ENCODE measurements at regions not wholly inside any gene's neighbourhood (a gene's known extent, or its start where the extent isn't known, plus 50 kb on each side); places are given as distances from the start of the nearest gene placed in this dataset.

GRCh38 chr11:45371251-45372115, 85.3 kb upstream of the SYT13 start:
- H3K79me2 ChIP-seq (ENCODE audit: insufficient read depth, low read length), result no peaks in the 10 kb centered on the region
- peaks cover 0 to 43% of the 10 kb centered on the region in 2 donors for H3K27me3 ChIP-seq (ENCODE audit: control insufficient read depth in 2 of 2, insufficient read depth in 2 of 2, low read length in 2 of 2)
- intact Hi-C loops (cut with micrococcal nuclease), result loop anchor here in 1 of 2 donors (2.0 kb wide), 1 partner anchor 283 kb away; no protein-coding TSS in a partner anchor
- DNase-seq, result peak; percentile 17 to 41 (median 26)
- peak overlapping the region; percentile 12 for H3K4me2 ChIP-seq (replicated peaks; ENCODE audit: extremely low read depth, low read length, poor library complexity, severe bottlenecking)
- peak; percentile 82 for TF ChIP-seq CTCF (IDR thresholded peaks at IDR 0.05)
- H3K36me3 Mint-ChIP-seq, result no peaks in the 10 kb centered on the region
- no peaks in the 10 kb centered on the region for H3K4me1 ChIP-seq (ENCODE audit: control insufficient read depth in 1 of 2, insufficient read depth in 2 of 2, low read length in 2 of 2)
- H3K9ac ChIP-seq (ENCODE audit: insufficient read depth, low read length, poor library complexity, severe bottlenecking), result no peak overlapping the region
- H3K9me3 ChIP-seq (replicated peaks in 1 of 2; ENCODE audit: control insufficient read depth in 1 of 2, insufficient read depth in 1 of 2, low read length in 2 of 2), result no peaks in the 10 kb centered on the region
- no peak overlapping the region for H3K27ac Mint-ChIP-seq
- H3K9me3 Mint-ChIP-seq, result no peaks in the 10 kb centered on the region
- H3K4me3 ChIP-seq (replicated peaks in 1 of 3; ENCODE audit: low read depth in 2 of 3, low read length in 3 of 3), result no peak overlapping the region
- peaks cover 38 to 66% (median 46%) of the 10 kb centered on the region in 3 donors for H3K27me3 Mint-ChIP-seq (ENCODE audit: low read depth in 3 of 3)
- H4K20me1 ChIP-seq (ENCODE audit: insufficient read depth, low read length), result no peaks in the 10 kb centered on the region
- no peak overlapping the region for H3K27ac ChIP-seq (ENCODE audit: low read depth in 1 of 2, low read length in 2 of 2)
- no peaks in the 10 kb centered on the region for H3K36me3 ChIP-seq (replicated peaks in 1 of 2; ENCODE audit: control insufficient read depth in 1 of 2, insufficient read depth in 2 of 2, low read length in 2 of 2)
- peak overlapping the region in 1 of 2 donors; percentile 52 for H3K4me3 Mint-ChIP-seq
- peaks cover 9% of the 10 kb centered on the region for H3K4me1 Mint-ChIP-seq
- peak overlapping the region; percentile 19 for H2AFZ ChIP-seq (ENCODE audit: insufficient read depth, low read depth, low read length, poor library complexity, severe bottlenecking)
- WGBS (ENCODE audit: insufficient coverage), result 4% methylated on average over 19 of the region's 31 CpGs

- 82% methylated on average over 3 of the region's 8 CpGs for WGBS (ENCODE audit: insufficient coverage)
- intact Hi-C loops (cut with micrococcal nuclease), result no loop called here
- Mint-ChIP-seq H3K9me3 (no peaks in the 10 kb centered on the region), H3K4me3 (no peak overlapping the region), H3K36me3 (no peaks in the 10 kb centered on the region), H3K27me3 (ENCODE audit: low read depth in 3 of 3) (peaks cover 39 to 47% (median 40%) of the 10 kb centered on the region in 3 donors), H3K4me1 (peaks cover 6% of the 10 kb centered on the region), H3K27ac (no peak overlapping the region)
- Histone ChIP-seq H3K27me3 (ENCODE audit: control insufficient read depth in 2 of 2, insufficient read depth in 2 of 2, low read length in 2 of 2) (peaks cover 0 to 34% of the 10 kb centered on the region in 2 donors), H3K4me3 (replicated peaks in 1 of 3; ENCODE audit: low read depth in 2 of 3, low read length in 3 of 3) (no peak overlapping the region), H3K9me3 (replicated peaks in 1 of 2; ENCODE audit: control insufficient read depth in 1 of 2, insufficient read depth in 1 of 2, low read length in 2 of 2) (no peaks in the 10 kb centered on the region), H4K20me1 (ENCODE audit: insufficient read depth, low read length) (no peaks in the 10 kb centered on the region), H3K79me2 (ENCODE audit: insufficient read depth, low read length) (no peaks in the 10 kb centered on the region), H3K4me2 (replicated peaks; ENCODE audit: extremely low read depth, low read length, poor library complexity, severe bottlenecking) (no peak overlapping the region), H2AFZ (ENCODE audit: insufficient read depth, low read depth, low read length, poor library complexity, severe bottlenecking) (no peak overlapping the region), H3K9ac (ENCODE audit: insufficient read depth, low read length, poor library complexity, severe bottlenecking) (no peak overlapping the region), H3K36me3 (replicated peaks in 1 of 2; ENCODE audit: control insufficient read depth in 1 of 2, insufficient read depth in 2 of 2, low read length in 2 of 2) (no peaks in the 10 kb centered on the region), H3K27ac (ENCODE audit: low read depth in 1 of 2, low read length in 2 of 2) (no peak overlapping the region), H3K4me1 (ENCODE audit: control insufficient read depth in 1 of 2, insufficient read depth in 2 of 2, low read length in 2 of 2) (no peaks in the 10 kb centered on the region)
- TF ChIP-seq CTCF (IDR thresholded peaks at IDR 0.05), result no peak
- DNase-seq, result no peak
Observed at GRCh38 chr11:45369313-45369712, 83.2 kb upstream of the SYT13 start.
